ENCODE measurements at regions not wholly inside any gene's neighbourhood (a gene's known extent, or its start where the extent isn't known, plus 50 kb on each side); places are given as distances from the start of the nearest gene placed in this dataset.

GRCh38 chr20:4602297-4602631 lies 84.0 kb upstream of the PRNP start:
- TF ChIP-seq POLR2AphosphoS5 (IDR thresholded peaks at IDR 0.05; ENCODE audit: borderline replicate concordance, low read depth, low read length) (no peak), EZH2 (IDR thresholded peaks at IDR 0.05) (no peak)
